SK-N-SH (cell line): ENCODE measurements at regions not wholly inside any gene's neighbourhood (a gene's known extent, or its start where the extent isn't known, plus 50 kb on each side); places are given as distances from the start of the nearest gene placed in this dataset.

Source experiments
- CTCF ChIA-PET: fragments of 300-600, 350-600 bp; formaldehyde crosslinking; extraction: SDS; loops from one replicate; lab custom pipeline; 2021; lab: Yijun Ruan, JAX
- POLR2A ChIA-PET: fragments of 350-600 bp; sonication (Branson Sonifier 250); formaldehyde crosslinking; extraction: SDS; loops from one replicate; lab custom pipeline; 2020; ENCODE audit warnings: antibody characterized with exemption, inconsistent platforms; lab: Yijun Ruan, JAX
- DNase-seq: peaks from one replicate; pipeline ENCODE4 v3.0.0; 2012
- H2AFZ ChIP-seq: fragments of 200-600 bp; sonication (generic); 2 replicates; pipeline ENCODE4 v1.8.1; 2016; ENCODE audit warnings: antibody characterized with exemption, mild to moderate bottlenecking, low read depth
- H3F3A ChIP-seq: fragments of 200-600 bp; sonication (generic); replicated peaks from 2 replicates; pipeline ENCODE3; 2016; ENCODE audit warnings: antibody characterized with exemption, mild to moderate bottlenecking; ENCODE audit not compliant: insufficient read depth
- H3K27ac ChIP-seq, 2 experiments: fragments of 200-500 bp in 1 of 2; fragments of 200-600 bp in 1 of 2; sonication (Bioruptor generic) in 1 of 2; sonication (generic), shearing (Covaris generic) in 1 of 2; 2 replicates each; pipeline versions ENCODE4 v1.5.1 to v1.6.1; 2014 to 2016; ENCODE audit warnings: low read depth in 2 of 2, inconsistent platforms in 1 of 2, low read length in 1 of 2, mild to moderate bottlenecking in 1 of 2, mixed read lengths in 1 of 2
- H3K27me3 ChIP-seq: fragments of 200-600 bp; sonication (generic), shearing (Covaris generic); 2 replicates; pipeline ENCODE4 v1.6.1; 2016; ENCODE audit warnings: mixed run types; ENCODE audit not compliant: insufficient read depth
- H3K36me3 ChIP-seq, 2 experiments: fragments of 200-500 bp in 1 of 2; fragments of 200-600 bp in 1 of 2; sonication (Bioruptor generic) in 1 of 2; sonication (generic) in 1 of 2; replicated peaks in 1 of 2; 2 replicates each; pipeline versions ENCODE3 to v1.5.1; 2014 to 2016; ENCODE audit warnings: low read length in 1 of 2, mild to moderate bottlenecking in 1 of 2; ENCODE audit not compliant: insufficient read depth in 2 of 2, control insufficient read depth in 1 of 2
- H3K4me1 ChIP-seq, 2 experiments: fragments of 200-500 bp in 1 of 2; fragments of 200-600 bp in 1 of 2; sonication (Bioruptor generic) in 1 of 2; sonication (generic), shearing (Covaris generic) in 1 of 2; 2 replicates each; pipeline versions ENCODE4 v1.5.1 to v1.6.1; 2014 to 2016; ENCODE audit warnings: low read depth in 1 of 2, low read length in 1 of 2, mixed run types in 1 of 2; ENCODE audit not compliant: insufficient read depth in 2 of 2, control insufficient read depth in 1 of 2
- H3K4me2 ChIP-seq: fragments of 200-600 bp; sonication (generic), shearing (Covaris generic); 2 replicates; pipeline ENCODE4 v1.6.1; 2017; ENCODE audit warnings: mixed run types
- H3K4me3 ChIP-seq, 2 experiments: fragments of 200-500 bp in 1 of 2; fragments of 200-600 bp in 1 of 2; sonication (Bioruptor generic) in 1 of 2; sonication (generic), shearing (Covaris generic) in 1 of 2; 2 replicates each; pipeline versions ENCODE4 v1.5.1 to v1.8.1; 2014 to 2016; ENCODE audit warnings: low read depth in 2 of 2, inconsistent platforms in 1 of 2, low read length in 1 of 2, mild to moderate bottlenecking in 1 of 2, mixed read lengths in 1 of 2, moderate library complexity in 1 of 2
- H3K79me2 ChIP-seq: fragments of 200-600 bp; sonication (generic); 2 replicates; pipeline ENCODE4 v1.8.1; 2017; ENCODE audit warnings: mild to moderate bottlenecking; ENCODE audit not compliant: insufficient read depth
- H3K9ac ChIP-seq: fragments of 200-600 bp; sonication (generic); 2 replicates; pipeline ENCODE4 v1.6.1; 2017; ENCODE audit warnings: mixed run types
- H3K9me2 ChIP-seq: fragments of 200-600 bp; sonication (generic); 2 replicates; pipeline ENCODE4 v1.6.1; 2017; ENCODE audit warnings: mixed run types
- H3K9me3 ChIP-seq: fragments of 200-600 bp; sonication (generic); 2 replicates; pipeline ENCODE4 v1.6.1; 2017; ENCODE audit warnings: mixed run types, mild to moderate bottlenecking, moderate library complexity
- H4K20me1 ChIP-seq: fragments of 200-600 bp; sonication (generic); 2 replicates; pipeline ENCODE4 v1.6.1; 2017; ENCODE audit warnings: mild to moderate bottlenecking, mixed run types; ENCODE audit not compliant: insufficient read depth
- CHD2 ChIP-seq: fragments of 150-350 bp; IDR thresholded peaks from 2 replicates; pipeline ENCODE4 v1.6.1; 2018; ENCODE audit warnings: low read length; ENCODE audit not compliant: partially characterized antibody
- CTCF ChIP-seq: fragments of 200-600 bp; sonication (generic); IDR thresholded peaks from 2 replicates; pipeline ENCODE4 v1.6.1; 2017; ENCODE audit warnings: antibody characterized with exemption, mild to moderate bottlenecking, moderate library complexity
- EZH2phosphoT487 ChIP-seq: fragments of 200-600 bp; sonication (generic); IDR thresholded peaks from 2 replicates; pipeline ENCODE4 v1.6.1; 2017; ENCODE audit warnings: low read depth, mixed run types, mild to moderate bottlenecking, antibody characterized with exemption, moderate library complexity, borderline replicate concordance
- FOXJ3 ChIP-seq: sonication (generic); formaldehyde crosslinking; IDR thresholded peaks from 2 replicates; pipeline ENCODE4 v1.5.1; 2020; ENCODE audit warnings: mild to moderate bottlenecking, missing genetic modification reagents
- FOXM1 ChIP-seq: IDR thresholded peaks from 2 replicates; pipeline ENCODE4 v1.4.0; 2012; ENCODE audit warnings: low read depth, mild to moderate bottlenecking
- JUND ChIP-seq: IDR thresholded peaks from 2 replicates; pipeline ENCODE4 v1.4.0; 2012
- RAD21 ChIP-seq: IDR thresholded peaks from 2 replicates; pipeline ENCODE4 v1.6.1; 2012; ENCODE audit warnings: mild to moderate bottlenecking, low read length
- RCOR1 ChIP-seq: fragments of 150-350 bp; IDR thresholded peaks from 2 replicates; pipeline ENCODE4 v1.6.1; 2017; ENCODE audit warnings: antibody characterized with exemption, low read length
- SMC3 ChIP-seq: IDR thresholded peaks from 2 replicates; pipeline ENCODE4 v1.6.1; 2012; ENCODE audit warnings: low read depth, low read length, improper control_type of control experiment
- TCF12 ChIP-seq: IDR thresholded peaks from 2 replicates; pipeline ENCODE4 v1.4.0; 2012
- WGBS: methylation state at CpG from one replicate; pipeline ENCODE4 v1.1.6; 2017; ENCODE audit warnings: low lambda C conversion rate; 5-methylcytosine and 5-hydroxymethylcytosine counted together
- TF ChIP-seq, protein P1 (sequence below): IDR thresholded peaks from 2 replicates; pipeline ENCODE4 v1.4.0; 2012; ENCODE audit warnings: low read depth
- TF ChIP-seq, protein P2 (sequence below): IDR thresholded peaks from 2 replicates; pipeline ENCODE4 v1.6.1; 2012; ENCODE audit warnings: mild to moderate bottlenecking, low read depth, low read length, moderate library complexity
- TF ChIP-seq, protein P3 (sequence below): IDR thresholded peaks from 2 replicates; pipeline ENCODE4 v1.4.0; 2012; ENCODE audit warnings: low read depth, borderline replicate concordance

DNA sequence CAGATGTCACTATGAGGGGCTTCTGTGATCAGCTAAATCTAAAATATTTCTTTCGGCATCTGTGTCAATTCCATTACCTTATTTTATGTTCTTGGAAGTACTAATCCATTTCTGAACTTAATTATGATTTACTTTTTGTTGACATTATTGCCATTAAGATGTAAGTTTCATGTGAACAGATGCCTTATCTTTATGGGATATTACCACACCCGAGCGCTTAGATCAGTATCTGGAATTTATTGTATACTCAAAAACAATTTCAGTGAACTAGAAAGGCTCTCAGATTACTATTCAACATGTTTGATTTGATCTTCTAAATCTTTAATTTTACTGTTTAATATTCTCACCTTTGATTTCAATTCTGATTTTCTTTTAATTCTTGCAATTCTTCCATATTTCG lies 567.7 kb upstream of the TLE4 start:
- Histone ChIP-seq H3K27ac (peak overlapping the region in 1 of 2 experiments; percentile 10; a peak in 1 of 4 replicates), H3K4me1 (no peaks in the 10 kb centered on the region), H3F3A (peaks cover 5% of the 10 kb centered on the region), H3K36me3 (peaks cover 0 to 3% of the 10 kb centered on the region in 2 experiments), H3K9me2 (no peaks in the 10 kb centered on the region), H3K9me3 (no peaks in the 10 kb centered on the region; the same call in 1 of the 2 replicates), H2AFZ (no peak overlapping the region; the same call in 1 of the 2 replicates), H3K27me3 (no peaks in the 10 kb centered on the region), H3K4me3 (no peak overlapping the region), H3K9ac (no peak overlapping the region), H3K79me2 (no peaks in the 10 kb centered on the region), H4K20me1 (no peaks in the 10 kb centered on the region), H3K4me2 (no peak overlapping the region)
- ChIA-PET CTCF (no interaction called here), POLR2A (no interaction called here)
- 94% methylated on average over 4 of the region's 4 CpGs for WGBS
- no peak for DNase-seq
- TF ChIP-seq RAD21 (no peak), TCF12 (no peak), CHD2 (no peak), FOXM1 (no peak), SMC3 (no peak)
- TF ChIP-seq, protein P1, sequence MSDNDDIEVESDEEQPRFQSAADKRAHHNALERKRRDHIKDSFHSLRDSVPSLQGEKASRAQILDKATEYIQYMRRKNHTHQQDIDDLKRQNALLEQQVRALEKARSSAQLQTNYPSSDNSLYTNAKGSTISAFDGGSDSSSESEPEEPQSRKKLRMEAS, result no peak
- TF ChIP-seq, protein P2, sequence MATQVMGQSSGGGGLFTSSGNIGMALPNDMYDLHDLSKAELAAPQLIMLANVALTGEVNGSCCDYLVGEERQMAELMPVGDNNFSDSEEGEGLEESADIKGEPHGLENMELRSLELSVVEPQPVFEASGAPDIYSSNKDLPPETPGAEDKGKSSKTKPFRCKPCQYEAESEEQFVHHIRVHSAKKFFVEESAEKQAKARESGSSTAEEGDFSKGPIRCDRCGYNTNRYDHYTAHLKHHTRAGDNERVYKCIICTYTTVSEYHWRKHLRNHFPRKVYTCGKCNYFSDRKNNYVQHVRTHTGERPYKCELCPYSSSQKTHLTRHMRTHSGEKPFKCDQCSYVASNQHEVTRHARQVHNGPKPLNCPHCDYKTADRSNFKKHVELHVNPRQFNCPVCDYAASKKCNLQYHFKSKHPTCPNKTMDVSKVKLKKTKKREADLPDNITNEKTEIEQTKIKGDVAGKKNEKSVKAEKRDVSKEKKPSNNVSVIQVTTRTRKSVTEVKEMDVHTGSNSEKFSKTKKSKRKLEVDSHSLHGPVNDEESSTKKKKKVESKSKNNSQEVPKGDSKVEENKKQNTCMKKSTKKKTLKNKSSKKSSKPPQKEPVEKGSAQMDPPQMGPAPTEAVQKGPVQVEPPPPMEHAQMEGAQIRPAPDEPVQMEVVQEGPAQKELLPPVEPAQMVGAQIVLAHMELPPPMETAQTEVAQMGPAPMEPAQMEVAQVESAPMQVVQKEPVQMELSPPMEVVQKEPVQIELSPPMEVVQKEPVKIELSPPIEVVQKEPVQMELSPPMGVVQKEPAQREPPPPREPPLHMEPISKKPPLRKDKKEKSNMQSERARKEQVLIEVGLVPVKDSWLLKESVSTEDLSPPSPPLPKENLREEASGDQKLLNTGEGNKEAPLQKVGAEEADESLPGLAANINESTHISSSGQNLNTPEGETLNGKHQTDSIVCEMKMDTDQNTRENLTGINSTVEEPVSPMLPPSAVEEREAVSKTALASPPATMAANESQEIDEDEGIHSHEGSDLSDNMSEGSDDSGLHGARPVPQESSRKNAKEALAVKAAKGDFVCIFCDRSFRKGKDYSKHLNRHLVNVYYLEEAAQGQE, result no peak

DNA sequence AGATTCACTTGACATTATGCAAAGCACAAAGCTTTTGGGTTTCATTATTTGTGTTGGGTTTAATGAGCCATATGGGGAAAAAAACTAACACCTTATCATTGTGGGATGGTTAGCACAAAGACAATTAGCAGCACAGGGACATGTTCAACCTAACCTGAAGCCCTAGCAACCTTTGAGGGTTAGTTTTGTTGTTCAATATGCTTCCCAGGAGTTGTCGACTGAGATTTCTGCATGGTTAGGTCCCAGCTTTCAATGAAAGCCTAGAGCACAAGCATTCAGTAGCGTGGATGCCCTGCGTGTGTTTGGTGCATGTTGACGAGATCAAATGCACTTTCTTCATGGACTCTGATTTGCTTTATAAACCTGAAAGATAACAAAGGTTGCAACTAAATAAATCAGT lies 565.2 kb upstream of the TLE4 start:
- Histone ChIP-seq H3K36me3 (no peaks in the 10 kb centered on the region), H3K4me3 (no peak overlapping the region), H2AFZ (no peak overlapping the region), H3K27me3 (no peaks in the 10 kb centered on the region), H3K9me2 (no peaks in the 10 kb centered on the region), H3K4me2 (no peak overlapping the region), H3F3A (peaks cover 5% of the 10 kb centered on the region), H4K20me1 (no peaks in the 10 kb centered on the region), H3K9ac (no peak overlapping the region), H3K27ac (no peak overlapping the region)
- no peak for DNase-seq
- CTCF ChIA-PET, result no interaction called here
- POLR2A ChIA-PET, result no interaction called here
- WGBS, result 89% methylated on average over 4 of the region's 4 CpGs
- TF ChIP-seq CTCF (no peak), RCOR1 (no peak), SMC3 (no peak), EZH2phosphoT487 (no peak), FOXJ3 (CRISPR knock-in tag) (no peak), TCF12 (no peak), JUND (no peak)
- TF ChIP-seq, protein P3, sequence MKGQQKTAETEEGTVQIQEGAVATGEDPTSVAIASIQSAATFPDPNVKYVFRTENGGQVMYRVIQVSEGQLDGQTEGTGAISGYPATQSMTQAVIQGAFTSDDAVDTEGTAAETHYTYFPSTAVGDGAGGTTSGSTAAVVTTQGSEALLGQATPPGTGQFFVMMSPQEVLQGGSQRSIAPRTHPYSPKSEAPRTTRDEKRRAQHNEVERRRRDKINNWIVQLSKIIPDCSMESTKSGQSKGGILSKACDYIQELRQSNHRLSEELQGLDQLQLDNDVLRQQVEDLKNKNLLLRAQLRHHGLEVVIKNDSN, result no peak
- TF ChIP-seq, protein P1, result no peak
- TF ChIP-seq, all 33 proteins: peak for 0
- no peaks in the 10 kb centered on the region; the same call in 1 of the 2 replicates for H3K9me3 ChIP-seq
- H3K79me2 ChIP-seq, result no peaks in the 10 kb centered on the region
- no peaks in the 10 kb centered on the region for H3K4me1 ChIP-seq
